ENCODE measurements at regions not wholly inside any gene's neighbourhood (a gene's known extent, or its start where the extent isn't known, plus 50 kb on each side); places are given as distances from the start of the nearest gene placed in this dataset.
"Not testable (repeated sequence)": the region's sequence is repeated elsewhere in the genome, so short reads cannot be mapped to it uniquely, and the experiment has no call there.

DNA sequence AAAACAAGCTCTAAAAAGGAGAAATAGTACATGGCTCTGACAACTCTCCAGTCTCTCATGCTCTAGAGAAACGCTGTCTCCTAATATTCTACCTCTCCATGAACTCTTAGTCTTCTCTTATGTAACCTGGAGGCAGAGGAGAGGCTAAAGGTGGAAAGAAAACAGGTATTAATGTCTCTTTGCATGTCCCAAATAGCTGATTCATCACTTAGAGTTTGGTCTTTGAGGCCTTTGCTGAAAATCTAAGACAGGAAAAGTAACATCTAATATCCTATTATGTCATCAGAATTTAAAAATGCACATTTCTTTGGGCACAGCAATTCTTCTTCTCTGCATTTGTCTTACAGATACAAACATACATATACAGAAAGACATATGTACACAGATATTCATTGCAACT, 127.2 kb downstream of the DHRS2 start:
- DNase-seq: no peak

DNA sequence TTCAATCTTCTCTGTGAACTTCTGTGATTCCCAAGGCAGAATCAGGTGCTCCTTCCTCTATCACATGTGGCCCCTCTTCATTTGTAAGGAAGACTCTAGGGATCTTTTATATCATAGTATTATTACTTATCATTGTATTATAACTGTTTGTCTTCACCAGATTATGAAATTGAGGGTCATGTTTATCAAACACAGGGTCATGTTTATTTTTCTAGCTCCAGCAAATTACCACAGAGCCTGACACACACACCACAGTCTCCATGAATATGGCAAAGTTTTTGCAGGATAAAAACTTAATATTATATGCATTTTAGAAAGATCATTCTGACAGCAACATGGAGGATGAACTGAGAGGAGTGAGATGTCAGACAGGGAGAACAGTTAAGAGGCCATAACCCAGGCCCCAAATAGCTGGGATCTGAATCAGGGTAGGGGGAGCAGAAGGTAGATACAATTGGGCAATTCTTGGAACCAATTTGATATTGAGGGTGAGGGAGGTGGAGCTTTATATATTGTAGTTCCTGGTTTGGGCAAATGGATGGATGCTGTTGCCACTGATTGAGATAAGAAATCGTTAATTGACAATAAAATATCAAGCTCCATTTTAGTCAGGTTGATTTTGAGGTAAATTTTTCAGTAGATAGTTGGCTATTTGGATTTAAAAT, 130.7 kb downstream of the DHRS2 start:
- no peak for DNase-seq

DNA sequence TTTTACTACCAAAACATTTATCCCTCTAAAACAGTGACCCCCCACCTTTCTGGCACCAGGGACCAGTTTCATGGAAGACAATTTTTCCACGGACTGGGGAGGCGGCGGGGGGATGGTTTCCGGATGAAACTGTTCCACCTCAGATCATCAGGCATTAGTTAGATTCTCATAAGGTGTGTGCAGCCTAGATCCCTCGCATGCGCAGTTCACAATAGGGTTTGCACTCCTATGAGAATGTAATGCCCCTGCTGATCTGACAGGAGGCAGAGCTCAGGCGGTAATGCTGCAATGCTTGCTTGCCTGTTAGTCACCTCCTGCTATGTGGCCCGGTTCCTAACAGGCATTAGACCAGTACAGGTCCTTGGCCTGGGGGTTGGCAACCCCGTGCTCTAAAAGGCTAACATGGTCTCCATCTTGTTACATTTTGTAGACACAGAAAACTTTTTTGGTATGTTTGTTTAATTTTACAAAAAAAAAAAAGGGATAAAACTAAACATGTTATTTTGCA, 133.1 kb downstream of the DHRS2 start:
- not testable (repeated sequence) for DNase-seq

DNA sequence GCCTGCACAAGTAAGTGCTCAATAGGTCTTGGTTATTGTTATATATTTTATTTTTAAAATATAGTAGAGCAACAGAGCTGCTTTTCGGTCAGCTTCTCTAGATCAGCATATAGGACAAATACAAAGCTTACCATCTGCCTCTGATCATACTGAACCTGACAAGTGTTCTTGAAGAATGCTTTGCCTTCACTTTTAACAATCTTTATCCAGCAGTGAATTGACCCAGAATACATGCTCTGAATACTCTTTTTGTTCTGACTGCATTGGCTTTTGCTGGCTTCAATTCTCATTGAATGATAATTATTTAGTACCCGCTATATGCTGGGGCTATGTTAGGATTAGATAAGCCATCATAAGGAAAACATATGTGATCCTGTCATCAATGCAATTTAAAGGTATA, 137.8 kb downstream of the DHRS2 start:
- no peak for DNase-seq

DNA sequence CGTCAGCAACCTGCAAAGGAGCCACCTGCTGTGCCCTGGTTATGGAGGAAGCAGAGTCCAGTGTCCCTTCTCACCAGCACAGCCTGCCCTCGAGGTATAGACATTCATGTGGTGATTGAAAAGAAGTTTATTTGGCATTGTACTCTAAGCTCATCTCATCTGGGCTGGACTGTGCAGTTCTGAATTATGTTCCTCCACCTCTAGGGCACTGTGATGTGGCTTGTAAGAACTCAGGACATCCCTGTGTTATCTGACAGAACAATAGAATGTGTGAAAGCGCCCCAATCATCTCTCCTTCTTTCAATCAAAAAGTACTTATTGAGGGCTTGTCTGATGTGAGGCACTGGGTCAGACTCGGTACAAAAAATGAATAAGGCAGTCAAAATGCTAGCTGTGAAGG, 140.1 kb downstream of the DHRS2 start:
- DNase-seq: no peak

DNA sequence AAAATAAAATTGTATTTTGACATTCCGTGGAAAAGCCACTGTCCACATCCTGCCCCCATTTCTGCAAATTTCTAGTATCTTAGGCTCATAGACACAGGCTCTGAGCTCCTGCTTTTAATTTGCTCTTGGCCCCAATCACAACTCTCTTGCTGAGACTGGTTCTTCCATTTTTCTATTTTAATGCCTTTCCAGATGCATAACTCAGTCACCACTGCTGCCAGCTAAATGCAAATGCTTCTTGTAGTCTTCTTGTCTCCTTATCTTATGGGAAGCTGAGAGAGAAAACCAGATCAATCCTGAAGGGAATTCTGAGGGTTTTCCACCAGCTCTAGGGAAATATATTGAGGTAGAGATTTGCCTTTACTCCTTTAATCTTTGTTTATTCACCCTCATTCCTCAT, 149.0 kb downstream of the DHRS2 start:
- DNase-seq: no peak

DNA sequence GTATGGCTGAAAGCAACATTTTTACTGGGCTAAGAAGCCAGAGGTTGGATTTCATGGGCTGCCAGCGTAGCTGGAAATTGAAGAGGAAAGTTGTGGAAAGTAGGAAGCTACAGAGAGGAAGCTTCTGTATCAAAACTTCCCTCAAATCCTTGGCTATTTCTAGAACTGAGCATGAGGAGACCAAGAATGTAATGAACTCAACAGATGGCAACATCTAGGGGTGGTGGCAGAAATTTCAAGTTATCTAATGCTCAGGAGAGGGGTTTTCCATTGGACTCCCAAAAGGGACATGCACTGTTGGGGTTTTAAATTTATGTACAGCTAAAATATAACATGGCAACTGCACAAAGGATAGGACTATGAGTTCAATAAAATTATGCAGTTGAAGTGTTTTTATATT, 151.3 kb downstream of the DHRS2 start:
- DNase-seq: no peak

DNA sequence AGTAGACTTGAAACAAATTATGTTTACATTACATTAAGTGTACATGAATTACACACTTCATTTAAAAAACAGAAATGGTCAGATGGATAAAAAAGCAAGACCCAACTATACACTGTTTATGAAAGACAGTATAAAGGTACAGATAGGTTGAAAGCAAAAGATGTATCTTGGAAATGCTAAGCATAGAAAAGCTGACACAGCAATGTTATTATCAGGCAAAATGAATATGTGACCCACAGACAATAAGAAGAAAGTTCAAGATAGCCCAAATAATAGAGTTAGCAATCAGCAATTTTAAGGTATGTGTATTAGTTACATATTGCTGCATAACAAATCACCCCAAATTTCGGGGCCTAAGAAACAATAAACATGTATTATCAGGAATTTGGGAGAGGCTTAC, 153.5 kb downstream of the DHRS2 start:
- no peak for DNase-seq

DNA sequence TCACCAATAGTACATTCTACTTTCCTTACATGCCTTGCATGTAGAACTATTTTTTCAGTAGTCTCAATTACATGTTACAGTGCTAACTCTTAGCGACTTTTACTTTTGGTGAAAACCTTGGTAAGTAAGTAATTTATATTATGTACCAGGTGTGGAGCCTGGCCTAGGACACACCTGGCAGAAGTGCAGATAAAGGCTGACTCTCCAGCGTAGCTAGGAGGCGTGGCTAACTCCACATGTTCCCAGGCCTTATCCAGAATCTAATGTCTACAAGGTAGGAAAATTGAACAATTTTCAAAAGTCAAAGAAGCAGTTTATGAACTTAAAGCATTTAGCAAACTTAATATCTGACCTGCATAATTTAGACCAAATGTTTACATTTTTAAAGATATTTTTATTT, 157.4 kb downstream of the DHRS2 start:
- DNase-seq: no peak

DNA sequence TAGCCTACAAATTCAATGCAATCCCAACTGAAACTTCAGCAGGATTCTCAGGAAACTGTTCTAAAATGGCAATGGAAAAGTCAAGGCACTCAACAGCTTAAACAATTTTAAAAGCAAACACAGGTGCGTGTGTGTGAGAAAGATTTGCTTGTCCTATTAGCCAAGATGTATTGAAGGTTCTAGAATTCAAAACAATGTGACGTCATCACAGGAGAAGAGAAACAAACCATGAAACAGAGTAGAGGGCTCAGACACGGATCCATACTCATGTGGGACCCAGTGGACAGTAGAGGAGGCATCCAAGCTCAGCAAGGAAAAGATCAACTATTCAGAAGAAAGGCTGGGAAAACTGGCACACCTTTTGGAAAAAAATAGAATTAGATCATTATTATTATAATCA, 152.8 kb upstream of the DHRS4 start:
- no peak for DNase-seq

DNA sequence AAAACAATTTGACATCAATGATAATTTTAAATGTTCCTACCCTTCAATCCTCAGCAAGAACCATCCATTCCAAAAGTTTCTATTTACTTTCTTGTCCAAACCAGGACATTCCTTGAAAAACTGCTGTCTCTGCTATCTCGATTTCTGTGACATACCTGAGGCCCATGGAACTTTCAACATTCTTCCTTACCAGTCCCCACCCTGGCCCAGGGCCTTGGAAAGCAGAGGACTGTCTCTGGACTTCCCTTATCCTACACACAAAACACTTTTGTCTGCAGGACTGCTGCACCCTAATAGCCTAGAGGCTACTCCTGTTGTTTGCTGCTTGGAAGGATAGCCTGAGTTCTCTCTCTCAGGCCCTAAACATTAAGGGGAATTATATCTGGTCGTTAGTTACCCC, 151.8 kb upstream of the DHRS4 start:
- DNase-seq: no peak

DNA sequence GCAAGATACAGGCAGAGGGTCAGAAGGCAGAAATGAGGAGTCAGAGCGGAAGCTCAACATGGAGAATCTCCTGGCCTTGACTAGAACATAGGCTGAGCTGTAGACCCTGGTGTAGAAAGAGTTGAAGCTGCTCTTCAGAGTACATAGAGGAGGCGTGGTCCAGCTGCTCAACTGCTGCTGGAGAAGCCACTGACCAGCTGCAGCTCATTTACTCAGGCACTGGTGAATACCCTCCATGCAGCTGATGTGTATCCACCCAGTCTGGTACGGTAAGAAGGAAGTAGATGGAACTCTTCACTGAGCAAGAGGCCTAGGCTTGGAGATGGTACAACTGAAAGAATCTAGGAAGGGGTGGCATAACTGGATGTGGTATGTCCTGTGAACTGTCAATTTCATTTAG, 148.8 kb upstream of the DHRS4 start:
- no peak for DNase-seq

DNA sequence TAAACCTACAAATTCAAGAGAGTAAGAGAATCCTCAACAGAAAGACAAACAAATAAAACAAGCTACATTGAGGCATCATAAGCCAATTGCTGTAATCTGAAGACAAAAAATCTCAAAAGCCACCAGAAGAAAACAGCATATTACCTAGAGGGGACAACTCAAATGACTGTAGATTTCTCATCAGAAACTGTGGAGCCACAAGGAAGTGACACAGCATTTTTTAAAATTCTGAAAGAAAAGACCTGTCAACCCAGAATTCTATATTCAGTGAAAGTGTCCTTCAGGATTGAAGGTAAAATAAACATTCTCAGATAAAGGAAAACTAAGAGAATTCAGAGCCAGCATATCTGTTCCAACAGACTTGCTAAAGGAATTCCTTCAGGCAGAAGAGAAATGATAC, 147.8 kb upstream of the DHRS4 start:
- no peak for DNase-seq

DNA sequence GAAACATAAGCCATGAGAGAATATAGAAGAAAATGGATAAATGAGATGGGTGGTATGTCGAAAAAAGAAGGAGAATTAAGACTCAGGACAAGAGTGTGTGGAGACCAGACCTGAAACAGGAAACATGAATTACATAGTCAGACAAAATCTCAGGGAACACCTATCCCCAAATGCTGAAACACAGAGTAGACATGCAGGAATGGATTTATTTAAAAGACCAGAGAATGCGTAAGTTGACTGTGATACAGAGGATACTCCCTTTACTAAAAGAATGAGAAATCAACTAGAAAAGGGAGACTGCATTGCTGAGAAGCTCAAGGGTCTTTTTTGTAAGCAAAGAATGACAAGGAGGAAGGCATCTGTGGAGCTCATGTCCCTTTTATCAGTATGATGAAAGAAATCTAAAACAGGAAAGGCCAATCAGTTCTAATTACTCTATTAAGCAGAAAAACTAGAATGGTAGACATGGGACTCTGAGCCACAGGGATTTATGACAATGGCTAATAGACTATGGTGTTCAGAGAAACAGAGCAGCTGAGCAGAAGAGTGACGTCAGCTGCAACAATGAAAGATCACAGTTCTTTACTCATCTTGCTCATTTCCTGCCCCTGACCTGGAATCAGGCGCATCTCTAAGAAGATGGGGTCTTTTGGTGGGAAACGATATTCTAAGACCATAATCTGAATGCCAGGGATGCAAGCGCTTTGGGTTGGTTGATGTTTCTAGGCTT, 138.9 kb upstream of the DHRS4 start:
- no peak for DNase-seq

DNA sequence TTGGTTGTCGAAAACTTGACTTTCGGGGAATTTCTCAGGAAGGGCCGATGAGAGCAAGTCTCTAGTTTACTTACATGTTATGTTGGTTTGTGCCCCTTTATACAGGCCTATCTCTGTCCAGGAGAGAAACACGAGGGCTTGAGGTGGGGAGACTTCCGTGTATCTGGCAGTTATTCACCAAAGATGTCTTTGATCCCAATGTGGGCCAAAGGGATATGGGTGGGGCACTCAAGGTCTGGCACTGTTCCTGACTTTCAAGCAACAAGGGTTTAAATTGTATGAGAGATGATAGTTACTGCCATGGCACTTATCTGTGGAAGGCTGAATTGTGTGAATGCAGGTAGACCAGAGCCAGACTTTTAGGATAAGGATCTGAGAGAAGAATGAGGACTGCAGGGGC, 137.2 kb upstream of the DHRS4 start:
- no peak for DNase-seq

DNA sequence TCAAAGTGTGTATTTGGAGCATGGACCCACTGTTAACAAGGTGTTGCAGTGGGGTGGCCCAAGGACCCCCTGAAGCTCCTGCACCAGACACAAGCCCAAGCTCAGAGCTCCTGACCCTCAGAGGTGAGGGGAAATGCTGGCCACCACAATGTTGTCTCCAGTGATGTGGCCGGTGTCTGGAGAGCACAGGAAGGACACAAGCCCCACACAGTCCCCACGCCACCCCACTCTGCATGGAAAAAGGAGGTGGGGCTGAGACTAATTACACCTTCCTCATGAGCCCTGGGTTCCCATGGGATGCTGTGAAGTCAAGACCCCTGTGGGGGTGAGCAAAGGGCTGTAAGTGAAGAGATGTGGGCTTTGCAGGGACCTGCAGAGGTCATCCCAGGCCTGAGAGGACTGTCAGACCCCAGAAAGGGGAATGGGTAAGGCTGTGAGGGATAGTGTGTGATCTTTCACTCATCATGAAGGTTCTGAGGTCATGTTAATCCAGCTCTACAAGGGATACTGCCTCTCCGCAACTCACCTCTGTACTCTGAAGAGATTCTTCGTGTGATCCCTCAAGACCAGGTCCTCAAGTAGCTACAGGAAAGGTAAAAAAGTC, 136.3 kb upstream of the DHRS4 start:
- no peak for DNase-seq

DNA sequence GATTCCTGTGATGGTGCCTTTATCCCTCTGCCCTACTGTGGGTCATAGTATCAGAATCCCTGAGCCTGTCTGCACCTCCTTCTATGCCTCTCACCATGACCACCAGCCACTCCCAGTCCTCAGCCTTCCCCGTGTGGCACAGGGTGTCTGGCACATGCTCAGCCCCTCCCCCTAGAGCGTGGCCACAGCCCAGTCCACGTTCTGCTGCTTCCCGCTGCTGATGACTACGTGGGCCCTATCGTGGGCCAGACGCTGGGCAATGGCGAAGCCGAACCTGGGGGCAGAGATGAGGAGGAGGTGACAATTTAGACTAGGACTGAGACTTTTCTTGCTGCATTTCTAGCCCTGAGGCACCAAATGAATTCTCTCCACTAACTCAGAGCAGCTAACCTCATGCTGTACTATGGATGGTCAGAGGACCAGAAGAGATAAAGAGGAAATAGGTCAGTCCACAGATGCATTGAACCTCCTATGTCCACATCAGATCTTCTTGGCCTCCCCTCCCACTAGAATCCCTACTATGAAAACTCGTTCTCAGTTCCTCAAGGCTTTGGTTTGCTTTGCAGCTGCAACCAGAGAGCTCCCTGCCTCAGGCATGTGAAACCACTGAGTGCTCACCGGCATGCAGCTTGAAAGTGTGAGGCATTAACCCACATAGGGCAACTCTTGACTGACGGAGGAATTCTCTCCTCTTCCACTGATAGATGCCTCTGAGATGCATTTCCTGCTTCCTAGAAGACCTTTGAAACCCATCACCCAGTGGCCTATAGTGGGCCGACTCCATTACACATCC, 126.3 kb upstream of the DHRS4 start:
- DNase-seq: no peak

DNA sequence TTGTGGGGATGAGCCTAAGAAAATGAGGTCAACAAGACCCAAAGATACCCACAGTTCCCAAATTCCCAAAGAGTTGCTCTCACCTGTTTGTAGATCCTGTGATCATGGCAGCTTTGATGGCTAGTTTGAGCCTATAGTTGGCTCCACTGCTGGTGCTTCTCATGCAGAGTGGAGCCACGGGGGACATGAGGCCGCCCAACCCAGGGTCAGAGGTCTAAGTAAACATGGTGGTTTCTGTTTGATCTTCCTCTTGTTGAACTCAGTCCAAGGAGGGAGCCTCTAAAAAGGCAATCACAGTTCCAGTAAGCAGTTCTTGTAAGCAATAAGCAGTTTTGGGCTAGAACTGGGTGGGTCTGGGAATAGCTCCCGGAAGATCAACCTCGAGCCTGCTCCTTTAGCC, 125.6 kb upstream of the DHRS4 start:
- DNase-seq: no peak

DNA sequence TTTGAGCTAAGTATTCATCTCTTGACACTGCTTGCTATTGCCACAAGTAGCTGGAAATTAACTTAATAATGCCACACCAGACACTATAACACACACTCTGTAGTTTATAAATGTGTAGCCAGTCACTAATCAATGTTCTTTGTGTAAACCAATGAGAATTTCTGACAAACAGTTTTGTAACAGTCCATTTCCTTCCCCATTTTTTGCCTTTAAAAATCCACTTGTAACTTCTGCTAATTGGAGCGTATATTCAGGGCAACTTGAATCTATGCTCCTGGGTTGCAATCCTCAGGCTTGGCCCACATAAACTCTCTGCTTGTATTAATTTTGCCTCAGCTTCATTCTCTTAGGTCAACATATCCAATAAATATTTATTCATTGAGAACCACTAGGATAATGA, 125.0 kb upstream of the DHRS4 start:
- DNase-seq: peak; percentile 58

DNA sequence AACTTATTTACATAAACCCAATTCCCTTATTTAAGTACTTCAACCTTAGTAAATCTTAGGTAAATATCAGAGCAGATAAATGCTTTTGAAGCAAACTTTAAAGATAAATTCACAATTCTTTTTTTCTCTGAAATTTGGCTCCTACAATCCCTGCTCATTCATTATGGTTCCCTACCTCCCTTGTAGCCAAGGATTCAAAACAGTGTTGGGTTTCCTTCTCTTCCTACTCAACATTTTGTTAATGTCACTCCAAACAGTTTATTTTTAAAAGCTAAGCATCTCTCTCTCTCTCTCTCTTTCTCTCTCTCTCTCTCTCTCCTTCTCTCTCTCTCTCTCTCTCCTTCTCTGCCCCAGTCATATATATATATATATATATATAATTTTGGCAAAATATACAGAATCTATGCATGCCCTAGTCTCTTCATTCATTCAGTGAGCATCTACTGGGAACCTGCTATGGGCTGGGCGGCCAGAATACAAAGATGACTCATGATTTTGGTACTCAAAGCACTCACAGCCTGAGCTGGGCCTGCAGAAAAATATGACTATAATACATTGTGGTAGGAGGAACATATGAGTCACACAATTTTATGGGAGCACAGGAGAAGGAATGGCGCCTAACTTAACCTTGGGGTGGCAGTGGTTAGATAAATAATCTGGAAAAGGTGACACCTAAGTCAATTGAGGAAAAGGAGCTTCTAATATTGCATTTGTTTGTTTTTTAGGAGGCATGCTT, 123.7 kb upstream of the DHRS4 start:
- no peak for DNase-seq

DNA sequence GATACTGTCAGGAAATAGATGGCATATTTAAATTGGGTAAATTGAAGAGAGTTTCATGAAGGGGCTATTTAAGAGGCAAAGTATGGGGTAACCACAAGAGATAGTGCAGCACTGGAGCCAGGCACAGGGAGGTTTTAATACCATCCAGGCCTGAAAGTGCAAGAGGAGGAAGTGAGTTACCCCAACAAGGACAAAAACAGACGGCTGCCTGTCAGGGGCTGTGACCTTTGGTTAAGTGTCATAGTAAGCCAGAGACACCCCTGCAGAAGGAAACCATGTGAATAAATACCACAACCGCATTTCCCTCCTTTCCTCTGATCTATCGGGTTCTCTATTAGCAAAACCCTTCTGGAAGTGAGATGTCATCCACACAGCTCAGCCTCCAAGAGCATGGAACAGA, 122.0 kb upstream of the DHRS4 start:
- DNase-seq: peak; percentile 70

DNA sequence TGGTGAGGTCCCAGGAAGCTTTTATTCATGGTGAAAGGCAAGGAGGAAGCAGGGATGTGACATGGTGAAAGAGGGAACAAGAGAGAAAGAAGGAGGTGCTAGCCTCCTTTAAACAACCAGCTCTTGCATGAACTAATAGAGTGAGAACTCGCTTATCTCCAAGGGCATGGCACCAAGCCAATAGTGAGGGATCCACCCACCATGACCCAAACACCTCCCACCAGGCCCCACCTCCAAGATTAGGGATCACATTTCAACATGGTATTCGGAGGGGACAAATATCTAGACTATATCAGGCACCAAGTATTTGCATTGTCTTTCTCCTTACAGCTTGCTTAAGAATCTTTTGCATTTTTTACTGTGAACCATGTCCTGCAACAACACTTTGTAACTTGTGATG, 91.9 kb upstream of the DHRS4 start:
- no peak for DNase-seq

DNA sequence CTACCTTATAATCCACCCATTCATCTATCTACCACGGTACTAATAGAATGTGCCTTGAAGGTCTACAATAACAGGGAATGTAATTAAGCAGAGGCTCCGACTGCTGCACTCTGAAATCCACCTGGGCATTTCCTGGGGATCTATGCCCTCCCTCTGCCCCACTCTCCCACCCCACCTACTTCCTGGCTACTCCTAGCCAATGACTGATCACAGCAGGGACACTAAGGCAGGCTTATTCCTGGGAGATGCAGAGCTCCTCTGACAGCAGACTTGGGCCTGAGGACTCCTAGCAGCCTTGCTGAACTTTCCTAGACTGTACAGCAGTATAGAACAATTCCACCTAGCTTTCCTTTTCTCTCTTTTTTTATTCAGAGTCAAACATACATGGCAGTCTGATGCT, 91.1 kb upstream of the DHRS4 start:
- DNase-seq: no peak
